Raji (cell line): ENCODE measurements at regions not wholly inside any gene's neighbourhood (a gene's known extent, or its start where the extent isn't known, plus 50 kb on each side); places are given as distances from the start of the nearest gene placed in this dataset.

ENCODE experiments used
- POLR2A ChIP-seq: IDR thresholded peaks from 2 replicates; pipeline ENCODE4 v1.6.1; 2011; ENCODE audit warnings: low read depth, low read length, control low read depth; ENCODE audit not compliant: insufficient read depth

DNA sequence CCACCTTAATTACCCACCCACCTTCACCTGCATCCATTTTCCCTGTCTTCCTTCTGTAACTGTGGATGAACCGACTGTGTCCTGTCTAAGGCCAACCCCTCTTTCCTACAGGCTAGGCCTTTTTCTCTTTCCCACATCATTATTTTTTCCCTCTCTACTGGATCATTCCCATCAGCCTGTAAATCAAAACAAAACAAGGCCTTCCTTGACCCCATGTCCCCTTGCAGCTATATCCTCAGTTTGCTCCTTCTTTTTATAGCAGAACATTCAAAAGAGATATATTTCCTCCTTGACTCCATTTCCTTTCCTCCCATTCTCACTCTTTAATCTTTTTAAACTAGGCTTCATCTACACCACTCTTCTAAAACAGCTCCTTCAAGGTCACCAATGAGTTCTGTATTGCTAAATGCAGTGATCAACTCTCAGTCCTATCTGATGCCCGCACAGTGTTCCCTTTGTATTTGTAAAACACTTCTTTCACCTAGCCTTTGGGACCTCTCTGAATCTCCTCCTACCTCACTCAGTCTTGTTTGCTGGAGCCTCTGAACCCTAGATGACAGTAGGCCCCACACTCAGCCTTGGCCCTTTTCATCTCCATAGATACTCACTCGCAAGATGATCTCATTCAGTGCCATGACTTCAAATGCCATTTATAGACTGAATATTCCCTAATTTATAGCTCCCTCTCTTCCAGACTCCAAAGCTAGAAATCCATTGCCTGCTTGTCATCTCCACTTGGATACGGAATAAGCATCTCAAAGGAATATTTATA, 55.7 kb downstream of the CXCR4 start:
- TF ChIP-seq POLR2A: no peak

DNA sequence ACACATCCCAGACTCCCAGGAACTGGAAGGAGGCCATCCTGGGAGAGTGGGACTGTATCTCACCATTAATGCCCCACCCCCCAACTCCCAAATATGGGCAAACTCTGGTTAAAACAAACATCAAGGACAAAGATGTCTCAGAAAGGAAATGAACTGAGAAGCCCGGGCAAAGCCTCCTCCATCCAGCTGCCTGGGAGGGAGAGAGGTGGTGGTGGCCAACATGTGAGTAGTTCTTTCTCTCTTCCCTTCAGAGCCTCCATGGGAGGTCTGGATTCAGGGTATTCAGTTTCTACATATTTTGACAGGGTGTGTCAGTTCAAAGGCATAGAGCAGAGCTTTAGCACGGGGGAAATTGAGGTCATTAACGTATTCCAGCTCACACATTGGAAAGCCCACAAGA, 57.5 kb downstream of the CXCR4 start:
- no peak for TF ChIP-seq POLR2A

DNA sequence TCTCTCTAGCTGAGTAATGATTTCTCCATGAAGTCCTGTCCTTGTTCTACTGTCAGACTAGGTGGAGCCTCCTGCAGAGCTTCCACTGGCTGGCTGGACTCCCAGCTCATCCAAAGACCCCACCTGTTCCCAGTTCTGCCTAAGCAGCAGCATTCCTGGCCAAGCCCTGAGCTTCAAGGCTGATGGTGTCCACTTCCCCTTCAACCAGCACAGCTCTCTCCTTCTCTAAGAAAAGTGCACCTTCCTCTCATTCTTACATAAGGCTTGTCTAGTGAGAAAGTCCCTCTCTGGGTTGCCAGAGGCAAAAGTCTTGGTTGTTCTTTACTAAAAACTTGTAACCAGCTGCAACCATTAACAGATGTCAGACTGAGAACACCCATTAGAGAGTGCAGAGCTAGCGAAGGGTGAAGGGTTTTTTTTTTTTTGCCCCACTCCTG, 58.9 kb downstream of the CXCR4 start:
- no peak for TF ChIP-seq POLR2A

DNA sequence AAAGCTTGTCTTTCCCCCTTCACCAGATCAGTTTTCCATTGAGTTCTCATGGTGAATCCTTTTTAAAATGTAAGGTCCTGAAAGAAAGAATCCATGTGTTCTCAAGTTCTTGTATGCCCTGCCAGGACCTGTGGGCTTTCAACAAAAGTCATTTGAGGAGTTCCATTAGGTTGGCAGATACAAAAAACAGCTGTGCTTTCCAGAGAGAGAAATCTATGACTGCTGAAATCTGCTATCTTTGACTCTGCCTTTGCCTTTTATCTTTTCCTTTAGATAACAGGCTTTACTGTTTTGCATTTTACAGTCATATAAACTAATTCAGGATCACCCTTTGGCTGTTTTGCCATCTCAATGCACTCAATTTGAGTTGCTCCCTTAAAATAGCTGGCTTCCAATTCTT, 59.7 kb downstream of the CXCR4 start:
- no peak for TF ChIP-seq POLR2A

DNA sequence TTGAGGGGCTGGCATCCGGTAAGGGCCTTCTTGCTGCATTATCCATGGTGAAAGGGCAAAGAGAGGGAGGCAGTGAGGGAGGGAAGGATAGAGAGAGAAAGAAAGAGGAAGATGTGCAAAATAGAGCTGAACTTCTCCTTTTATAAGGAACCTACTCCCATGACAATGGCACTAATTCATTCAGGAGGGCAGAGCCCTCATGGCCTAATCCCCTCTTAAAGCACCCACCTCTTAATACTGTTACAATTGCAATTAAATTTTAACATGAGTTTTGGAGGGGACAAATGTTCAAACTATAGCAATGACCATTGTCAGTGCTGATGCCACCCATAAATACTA, 60.2 kb downstream of the CXCR4 start:
- no peak for TF ChIP-seq POLR2A

DNA sequence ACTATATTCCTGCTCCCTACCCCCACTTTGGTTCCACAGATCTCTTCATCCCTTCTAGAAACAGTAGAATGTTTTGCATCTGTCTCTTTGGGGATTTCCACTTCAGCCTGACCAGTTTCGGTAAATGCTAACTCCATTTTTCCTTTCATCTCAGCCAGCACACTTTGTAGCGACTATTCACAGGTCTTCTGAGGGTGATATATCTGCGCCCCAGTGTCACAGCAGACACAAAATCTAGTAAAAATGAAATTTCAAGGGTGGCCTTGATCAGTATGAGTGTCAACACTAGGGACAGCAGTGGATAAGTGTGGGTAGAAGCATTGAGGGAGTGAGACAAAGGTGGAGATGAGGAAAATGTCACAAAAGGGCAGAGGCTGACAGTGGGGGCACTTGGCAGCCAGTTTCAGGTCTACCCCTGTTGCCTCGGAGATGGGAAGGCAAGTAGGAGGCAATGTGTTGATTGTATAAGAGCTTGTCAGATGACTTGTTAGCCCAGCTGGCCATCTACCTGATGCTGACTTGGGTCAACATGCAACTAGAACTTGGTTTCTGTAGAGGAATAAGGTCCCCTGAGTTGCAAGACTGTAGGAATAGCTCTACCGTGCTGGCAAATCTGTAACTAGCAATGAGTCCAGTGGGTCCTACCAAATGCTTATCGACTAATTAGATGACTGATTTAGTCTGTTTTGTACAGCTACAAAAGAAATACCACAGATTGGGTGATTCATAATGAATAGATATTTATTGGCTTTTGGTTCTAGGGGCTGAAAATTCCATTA, 60.7 kb downstream of the CXCR4 start:
- TF ChIP-seq POLR2A: 0 out of 2 replicates have a peak, but pooled peaks have one; percentile 21

DNA sequence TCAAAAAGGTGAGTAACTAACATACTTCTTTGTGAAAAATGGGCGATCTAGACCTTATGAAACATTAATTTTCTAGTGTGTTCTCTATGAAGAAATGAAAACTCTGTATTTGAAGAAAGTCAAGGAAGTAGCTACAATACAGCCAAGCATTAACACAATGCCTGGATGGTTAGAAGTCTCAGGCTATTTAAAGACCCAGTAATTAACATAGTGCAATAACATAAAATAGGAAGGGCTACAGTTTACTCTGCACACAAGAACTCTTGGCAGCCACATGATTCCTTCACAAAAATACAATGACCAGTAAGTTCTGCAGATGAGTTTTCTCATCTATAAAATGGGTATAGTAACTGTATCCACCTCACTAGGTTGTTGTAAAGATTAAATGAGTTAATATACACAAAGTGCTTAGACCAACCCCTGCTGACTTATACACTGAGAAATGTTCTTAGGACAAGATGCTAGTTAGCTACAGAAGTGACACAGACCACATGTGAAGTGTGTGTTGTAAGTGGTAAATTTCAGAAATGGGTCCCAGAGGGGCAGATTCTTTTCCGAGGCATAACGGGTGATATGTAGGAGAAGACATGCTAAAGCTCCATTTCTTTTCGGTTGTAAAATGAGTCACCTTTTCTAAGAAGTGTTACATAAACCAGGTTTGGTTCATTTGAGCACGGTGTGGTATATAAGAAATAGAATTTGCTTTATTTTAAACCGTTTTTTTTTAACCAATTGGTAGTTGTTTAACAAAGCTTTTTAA, 61.8 kb downstream of the CXCR4 start:
- TF ChIP-seq POLR2A: no peak

DNA sequence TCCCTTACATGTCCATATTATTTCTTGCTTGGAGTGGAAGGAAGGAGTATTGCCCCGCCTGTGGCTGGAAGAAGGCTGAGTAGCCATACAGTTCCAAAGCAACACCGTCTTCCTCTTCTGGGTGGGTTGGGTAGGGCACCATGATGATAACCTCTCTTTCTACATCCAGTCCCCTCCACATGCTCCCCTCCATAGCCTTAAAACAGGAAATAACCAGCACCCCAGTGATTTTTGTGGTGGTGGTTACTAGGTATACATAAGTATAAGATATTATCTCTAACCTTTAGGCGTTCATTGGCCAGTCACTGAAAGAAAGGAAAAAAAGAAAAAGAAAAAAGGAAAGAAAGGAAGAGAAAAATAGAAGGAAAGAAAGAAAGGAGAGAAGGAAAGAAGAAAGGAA, 63.1 kb downstream of the CXCR4 start:
- TF ChIP-seq POLR2A: no peak

DNA sequence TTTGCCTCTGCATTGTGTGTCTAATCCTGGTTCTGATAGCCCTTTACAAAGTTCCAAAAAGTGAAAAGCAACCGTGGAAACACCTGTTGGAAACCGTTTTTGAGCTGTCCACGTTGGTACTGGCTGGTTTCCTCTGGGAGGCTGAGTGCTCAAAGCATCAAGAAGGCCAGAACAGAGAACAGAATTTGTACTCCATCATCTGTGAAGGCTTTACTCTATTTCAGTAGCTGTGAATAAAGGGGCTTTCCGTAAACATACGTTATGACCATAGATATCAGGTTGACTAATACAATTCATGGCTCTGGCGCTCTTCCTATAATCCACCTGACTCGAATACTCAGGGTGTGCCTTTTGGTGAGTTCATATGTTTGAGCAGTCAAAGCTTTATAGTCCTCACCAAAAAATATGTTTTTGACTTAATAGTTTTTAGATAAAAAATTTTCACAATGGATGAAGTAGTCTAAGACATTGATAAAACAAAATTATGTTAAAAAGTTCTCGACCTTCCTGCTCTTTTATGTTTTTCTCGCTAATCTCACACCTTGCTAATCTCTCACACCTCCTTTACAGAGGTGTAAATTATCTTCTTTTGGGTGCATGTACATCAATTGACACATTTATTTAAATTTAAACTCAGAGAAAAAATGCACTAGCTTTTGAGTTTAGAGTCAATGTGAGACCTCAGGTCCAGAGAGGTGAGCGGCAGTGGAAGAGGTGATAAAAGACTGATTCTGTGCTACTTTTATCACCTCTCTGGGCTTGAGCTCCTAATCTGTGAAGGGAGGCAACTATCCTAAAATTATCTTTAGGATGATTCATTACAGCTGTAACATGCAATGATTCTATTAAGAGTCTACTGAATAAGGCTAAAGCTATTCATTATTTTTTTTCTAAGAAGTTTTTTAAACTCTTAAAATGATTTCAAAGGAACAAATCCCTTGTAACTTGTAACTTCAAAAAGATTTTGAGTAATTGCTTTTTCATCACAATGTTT, 65.3 kb downstream of the CXCR4 start:
- TF ChIP-seq POLR2A: no peak

DNA sequence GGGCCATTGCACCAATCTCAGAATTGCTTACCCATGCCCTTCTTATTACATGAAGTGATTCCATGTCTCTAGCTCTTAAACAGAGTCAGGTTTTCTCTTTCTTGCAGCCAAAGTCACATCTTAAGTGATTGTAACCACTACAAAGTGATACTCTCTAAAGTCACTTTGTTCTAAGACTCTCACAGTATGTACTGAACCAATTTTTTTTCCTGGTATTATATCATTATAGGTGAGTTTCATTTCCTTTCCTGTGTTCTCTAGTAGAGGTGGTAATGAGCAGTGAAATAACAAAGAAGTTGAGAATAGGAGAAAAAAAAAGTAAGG, 66.3 kb upstream of the DARS1 start:
- no peak for TF ChIP-seq POLR2A

DNA sequence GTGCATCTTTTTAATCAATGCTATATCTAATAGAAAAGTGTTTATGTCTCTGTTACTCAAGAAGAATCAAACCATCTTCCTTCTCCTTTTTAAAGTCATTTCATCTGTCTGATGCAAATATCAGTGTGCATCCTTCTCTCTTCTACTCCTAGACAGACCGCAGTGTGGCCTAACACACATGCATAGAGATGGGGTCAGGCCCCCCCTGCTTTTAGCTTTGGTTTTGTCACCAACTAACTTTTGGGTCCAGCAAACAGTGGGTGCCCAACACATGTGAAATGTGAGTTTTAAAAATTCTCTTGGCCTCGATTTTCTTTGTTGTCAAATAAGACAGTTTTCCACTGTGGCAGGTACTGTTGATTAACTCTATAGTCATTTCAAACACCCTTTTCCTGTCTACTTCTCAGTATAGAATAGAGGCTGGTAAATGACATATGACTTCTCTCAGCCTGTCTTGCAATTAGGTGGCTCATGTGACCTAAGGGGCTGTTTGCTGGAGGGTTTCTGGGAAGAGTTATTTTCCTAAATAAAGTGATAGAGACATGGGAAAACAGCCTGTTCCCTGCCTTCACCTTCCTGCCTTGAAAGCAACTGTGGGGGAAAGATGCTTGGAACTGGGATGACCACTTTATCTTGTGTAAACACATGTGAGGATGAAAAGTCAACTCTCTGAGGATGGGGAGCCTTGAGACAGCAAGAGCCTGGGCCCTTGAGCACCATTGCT, 65.7 kb upstream of the DARS1 start:
- no peak for TF ChIP-seq POLR2A

DNA sequence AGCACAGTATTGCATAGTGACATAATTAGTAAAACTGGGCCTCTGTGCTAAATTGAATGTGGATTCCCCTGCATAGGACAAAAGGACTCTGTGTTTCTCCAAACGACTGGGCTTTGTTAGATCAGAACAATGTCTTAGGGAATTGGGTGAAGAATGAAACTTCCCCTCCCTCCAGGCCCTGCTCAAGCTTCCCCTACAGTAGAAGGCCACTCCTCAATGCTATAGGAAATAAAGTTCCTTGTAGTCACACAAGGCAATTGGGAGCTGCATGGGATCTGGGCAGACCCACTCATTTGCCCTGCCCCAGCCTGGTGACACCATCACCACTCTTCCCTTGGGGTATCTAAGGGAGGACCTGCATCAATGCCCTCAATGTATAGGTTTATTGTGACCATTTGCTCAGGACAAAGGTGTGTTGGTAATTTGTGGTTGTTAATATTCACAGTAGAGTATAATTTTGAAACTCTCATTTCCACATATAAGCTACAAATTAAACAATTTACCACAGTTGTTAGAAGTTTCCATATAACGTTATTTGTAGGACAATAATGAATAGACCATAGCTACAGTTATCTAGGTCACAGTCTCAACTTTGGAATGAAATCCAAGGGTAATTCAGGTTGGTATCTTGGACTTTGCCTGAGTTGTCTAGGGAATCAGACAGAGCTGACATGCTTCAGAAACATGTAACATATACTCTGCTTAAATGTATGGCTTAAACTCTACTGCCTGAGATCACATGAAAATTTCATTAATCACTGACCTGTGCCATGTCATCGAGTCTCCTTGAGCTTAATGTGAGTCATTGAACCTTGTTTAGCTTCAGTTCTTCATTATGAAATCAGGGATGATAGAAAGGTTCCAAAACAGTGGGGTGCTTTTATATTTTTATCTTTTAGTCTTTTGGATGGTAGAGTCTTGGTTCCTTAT, 64.8 kb upstream of the DARS1 start:
- no peak for TF ChIP-seq POLR2A
